GM12878 (cell line): ENCODE measurements at regions not wholly inside any gene's neighbourhood (a gene's known extent, or its start where the extent isn't known, plus 50 kb on each side); places are given as distances from the start of the nearest gene placed in this dataset.

Experiments used
- ATAC-seq: fragments of 200-7000 bp; cut with Tn5 transposase; 3 replicates; pipeline ENCODE4 v1.9.1; 2020; ENCODE audit warnings: mild to moderate bottlenecking, moderate library complexity
- BruUV-seq: library from RNA; stranded (reverse); fragments of 400-500 nt; replicated peaks from 2 replicates; lab custom pipeline; 2021; lab: Mats Ljungman, UMichigan
- CTCF ChIA-PET: fragments of 300-600 bp; sonication (Branson Sonifier 250); formaldehyde crosslinking; extraction: SDS; loops from one replicate; lab custom pipeline; 2021; ENCODE audit warnings: inconsistent platforms; lab: Yijun Ruan, JAX
- POLR2A ChIA-PET: fragments of 350-600 bp; formaldehyde crosslinking; extraction: SDS; loops from one replicate; lab custom pipeline; 2021; ENCODE audit warnings: inconsistent platforms; lab: Charles Lee
- RAD21 ChIA-PET: fragments of 300-600 bp; sonication (Branson Sonifier 250); formaldehyde crosslinking; loops from one replicate; lab custom pipeline; 2023; ENCODE audit warnings: antibody characterized with exemption; ENCODE audit not compliant: unreplicated experiment; lab: Charles Lee
- SMC1A ChIA-PET: fragments of 300-600 bp; sonication (Branson Sonifier 250); formaldehyde crosslinking; loops from one replicate; lab custom pipeline; 2023; ENCODE audit not compliant: unreplicated experiment, uncharacterized antibody; lab: Charles Lee
- DNase-seq: peaks from one replicate; pipeline ENCODE4 v3.0.0-alpha.2; 2011; ENCODE audit warnings: low read depth, low spot score
- FAIRE-seq: peaks from 3 replicates; lab custom pipeline; 2011; peaks lifted over from hg19 to GRCh38; lab: Jason Lieb, UNC
- H2AFZ ChIP-seq: 2 replicates; pipeline ENCODE4 v1.6.0; 2011; ENCODE audit warnings: low read depth, low read length, control low read depth; ENCODE audit not compliant: control insufficient read depth
- H3K27ac ChIP-seq: 2 replicates; pipeline ENCODE4 v1.5.1; 2011; ENCODE audit warnings: control low read depth; ENCODE audit not compliant: control insufficient read depth, insufficient read depth
- H3K27me3 ChIP-seq, 2 experiments: replicated peaks in 1 of 2; 2 replicates each; pipeline versions ENCODE4 v1.6.0 to v1.6.1; 2011; ENCODE audit warnings: low read length in 1 of 2; ENCODE audit not compliant: control insufficient read depth in 2 of 2, insufficient read depth in 2 of 2
- H3K36me3 ChIP-seq, 2 experiments: 2 replicates each; pipeline ENCODE4 v1.5.1; 2011; ENCODE audit warnings: low read length in 1 of 2; ENCODE audit not compliant: control insufficient read depth in 2 of 2, insufficient read depth in 2 of 2
- H3K4me1 ChIP-seq: 2 replicates; pipeline ENCODE4 v1.6.1; 2011; ENCODE audit warnings: mild to moderate bottlenecking, low read length, moderate library complexity, mixed read lengths; ENCODE audit not compliant: control insufficient read depth, insufficient read depth
- H3K4me2 ChIP-seq: 2 replicates; pipeline ENCODE4 v1.6.0; 2011; ENCODE audit warnings: control low read depth; ENCODE audit not compliant: control insufficient read depth, insufficient read depth
- H3K4me3 ChIP-seq: fragments of 200-600 bp; sonication (generic); 2 replicates; pipeline ENCODE4 v1.5.1; 2016
- H3K79me2 ChIP-seq: 2 replicates; pipeline ENCODE4 v1.6.0; 2011; ENCODE audit warnings: low read length; ENCODE audit not compliant: control insufficient read depth, insufficient read depth
- H3K9ac ChIP-seq: 2 replicates; pipeline ENCODE4 v1.8.0; 2011; ENCODE audit warnings: low read length, control low read depth, mixed read lengths; ENCODE audit not compliant: control insufficient read depth, insufficient read depth
- H3K9me3 ChIP-seq: replicated peaks from 3 replicates; pipeline ENCODE4 v1.5.1; 2011; ENCODE audit warnings: mild to moderate bottlenecking, low read length; ENCODE audit not compliant: control insufficient read depth, insufficient read depth
- H4K20me1 ChIP-seq: 2 replicates; pipeline ENCODE4 v1.6.0; 2011; ENCODE audit not compliant: control insufficient read depth, insufficient read depth
- WGBS: methylation state at CpG from one replicate; pipeline ENCODE4 v1.1.6; 2016; ENCODE audit warnings: low lambda C conversion rate; ENCODE audit not compliant: insufficient replicate concordance, insufficient coverage; ENCODE audit errors: missing lambda C conversion rate; 5-methylcytosine and 5-hydroxymethylcytosine counted together
- in situ Hi-C: fragments of 300-500 bp; cut with MboI; formaldehyde crosslinking; loops from 9 replicates; pipeline ENCODE4 v1.14.3; 2018; ENCODE audit warnings: mixed read lengths
- intact Hi-C: fragments of 100-400 bp; cut with micrococcal nuclease; formaldehyde crosslinking; loops from one replicate; pipeline ENCODE4 v1.14.2; 2022; ENCODE audit not compliant: unreplicated experiment
- TF ChIP-seq, protein P1 (sequence below): fragments of 450-650 bp; IDR thresholded peaks from 2 replicates; pipeline ENCODE4 v1.6.1; 2017; ENCODE audit warnings: mild to moderate bottlenecking, moderate library complexity

DNA sequence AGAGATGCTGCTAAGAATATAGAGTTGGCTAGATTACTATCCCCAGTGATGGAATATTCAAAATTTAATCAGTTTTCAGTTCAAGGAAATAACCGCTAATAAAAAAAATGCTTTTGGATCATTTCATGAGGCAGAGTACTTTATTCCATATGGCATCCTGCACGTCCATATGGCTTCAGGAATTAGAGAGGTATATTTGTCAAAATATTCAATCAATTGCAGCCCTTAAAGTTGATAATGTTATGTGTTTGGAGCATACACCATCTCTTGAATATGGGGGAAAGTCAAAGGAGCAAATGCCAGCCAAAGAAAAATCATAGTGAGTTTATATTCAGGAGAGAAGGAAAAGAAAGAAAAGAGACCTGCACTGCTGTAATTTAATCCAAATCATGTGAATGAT lies 266.4 kb downstream of the TMEM182 start:
- Histone ChIP-seq H3K79me2 (no peaks in the 10 kb centered on the region), H4K20me1 (no peaks in the 10 kb centered on the region), H3K36me3 (no peaks in the 10 kb centered on the region), H2AFZ (no peak overlapping the region), H3K4me1 (no peaks in the 10 kb centered on the region), H3K4me2 (no peak overlapping the region), H3K9ac (no peak overlapping the region), H3K27ac (no peak overlapping the region), H3K4me3 (no peak overlapping the region), H3K27me3 (no peaks in the 10 kb centered on the region), H3K9me3 (no peaks in the 10 kb centered on the region)
- intact Hi-C loops, result no loop called here
- CTCF ChIA-PET, result no interaction called here
- TF ChIP-seq, protein P1, sequence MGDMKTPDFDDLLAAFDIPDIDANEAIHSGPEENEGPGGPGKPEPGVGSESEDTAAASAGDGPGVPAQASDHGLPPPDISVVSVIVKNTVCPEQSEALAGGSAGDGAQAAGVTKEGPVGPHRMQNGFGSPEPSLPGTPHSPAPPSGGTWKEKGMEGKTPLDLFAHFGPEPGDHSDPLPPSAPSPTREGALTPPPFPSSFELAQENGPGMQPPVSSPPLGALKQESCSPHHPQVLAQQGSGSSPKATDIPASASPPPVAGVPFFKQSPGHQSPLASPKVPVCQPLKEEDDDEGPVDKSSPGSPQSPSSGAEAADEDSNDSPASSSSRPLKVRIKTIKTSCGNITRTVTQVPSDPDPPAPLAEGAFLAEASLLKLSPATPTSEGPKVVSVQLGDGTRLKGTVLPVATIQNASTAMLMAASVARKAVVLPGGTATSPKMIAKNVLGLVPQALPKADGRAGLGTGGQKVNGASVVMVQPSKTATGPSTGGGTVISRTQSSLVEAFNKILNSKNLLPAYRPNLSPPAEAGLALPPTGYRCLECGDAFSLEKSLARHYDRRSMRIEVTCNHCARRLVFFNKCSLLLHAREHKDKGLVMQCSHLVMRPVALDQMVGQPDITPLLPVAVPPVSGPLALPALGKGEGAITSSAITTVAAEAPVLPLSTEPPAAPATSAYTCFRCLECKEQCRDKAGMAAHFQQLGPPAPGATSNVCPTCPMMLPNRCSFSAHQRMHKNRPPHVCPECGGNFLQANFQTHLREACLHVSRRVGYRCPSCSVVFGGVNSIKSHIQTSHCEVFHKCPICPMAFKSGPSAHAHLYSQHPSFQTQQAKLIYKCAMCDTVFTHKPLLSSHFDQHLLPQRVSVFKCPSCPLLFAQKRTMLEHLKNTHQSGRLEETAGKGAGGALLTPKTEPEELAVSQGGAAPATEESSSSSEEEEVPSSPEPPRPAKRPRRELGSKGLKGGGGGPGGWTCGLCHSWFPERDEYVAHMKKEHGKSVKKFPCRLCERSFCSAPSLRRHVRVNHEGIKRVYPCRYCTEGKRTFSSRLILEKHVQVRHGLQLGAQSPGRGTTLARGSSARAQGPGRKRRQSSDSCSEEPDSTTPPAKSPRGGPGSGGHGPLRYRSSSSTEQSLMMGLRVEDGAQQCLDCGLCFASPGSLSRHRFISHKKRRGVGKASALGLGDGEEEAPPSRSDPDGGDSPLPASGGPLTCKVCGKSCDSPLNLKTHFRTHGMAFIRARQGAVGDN, result no peak
- POLR2A ChIA-PET, result no interaction called here
- SMC1A ChIA-PET, result no interaction called here
- in situ Hi-C loops, result no loop called here
- DNase-seq (no peak), ATAC-seq (no peak), FAIRE-seq (no peak)
- RAD21 ChIA-PET, result no interaction called here
- no TSS peak for BruUV-seq
- 27% methylated on average over 2 of the region's 2 CpGs for WGBS
